Amniotic stem cell (primary cell): ENCODE measurements at regions not wholly inside any gene's neighbourhood (a gene's known extent, or its start where the extent isn't known, plus 50 kb on each side); places are given as distances from the start of the nearest gene placed in this dataset.
"Not testable (repeated sequence)": the region's sequence is repeated elsewhere in the genome, so short reads cannot be mapped to it uniquely, and the experiment has no call there.

Source experiments
- DNase-seq: peaks from one replicate; lab custom pipeline; 2025; lab: John Stamatoyannopoulos, UW

GRCh38 chr10:28186887-28187578, 115.8 kb downstream of the MPP7 start:
- DNase-seq, result no peak

- no peak for DNase-seq
These were observed 116.4 kb downstream of the MPP7 start for GRCh38 chr10:28186461-28186860.

- DNase-seq, result no peak
These were observed 118.1 kb downstream of the MPP7 start for GRCh38 chr10:28184810-28185209.

GRCh38 chr10:28181478-28182096, 121.3 kb downstream of the MPP7 start:
- no peak for DNase-seq

GRCh38 chr10:28180654-28181053, 122.2 kb downstream of the MPP7 start:
- DNase-seq, result no peak

GRCh38 chr10:28179743-28180099, 123.1 kb downstream of the MPP7 start:
- no peak for DNase-seq

- DNase-seq, result peak; percentile 23
These were observed 123.7 kb downstream of the MPP7 start for GRCh38 chr10:28179006-28179742.

GRCh38 chr10:28177944-28178637, 124.8 kb downstream of the MPP7 start:
- no peak for DNase-seq

GRCh38 chr10:28176498-28176897, 126.4 kb downstream of the MPP7 start:
- DNase-seq, result not testable (repeated sequence)

- DNase-seq, result no peak
These were observed 130.6 kb downstream of the MPP7 start for GRCh38 chr10:28172223-28172610.

GRCh38 chr10:28171468-28172222, 131.2 kb downstream of the MPP7 start:
- no peak for DNase-seq

- no peak for DNase-seq
These were observed 133.3 kb downstream of the MPP7 start for GRCh38 chr10:28169525-28169924.

GRCh38 chr10:28160866-28161405, 141.9 kb downstream of the MPP7 start:
- DNase-seq, result no peak

GRCh38 chr10:28157379-28157778, 145.5 kb downstream of the MPP7 start:
- DNase-seq, result no peak

- no peak for DNase-seq
These were observed 147.1 kb downstream of the MPP7 start for GRCh38 chr10:28155726-28156125.

- DNase-seq, result no peak
These were observed 151.2 kb downstream of the MPP7 start for GRCh38 chr10:28151636-28152035.

- DNase-seq, result no peak
These were observed 150.9 kb upstream of the ODAD2 start for GRCh38 chr10:28149746-28150145.

- no peak for DNase-seq
These were observed 148.8 kb upstream of the ODAD2 start for GRCh38 chr10:28147706-28148105.

GRCh38 chr10:28139138-28139537, 140.3 kb upstream of the ODAD2 start:
- DNase-seq, result no peak

- no peak for DNase-seq
These were observed 139.3 kb upstream of the ODAD2 start for GRCh38 chr10:28137907-28138880.
